Non-pigmented ciliary epithelial cell (primary cell): ENCODE measurements at regions not wholly inside any gene's neighbourhood (a gene's known extent, or its start where the extent isn't known, plus 50 kb on each side); places are given as distances from the start of the nearest gene placed in this dataset.
A peak's percentile ranks its signal among the peaks of the same experiment; 100 is the strongest.
"Not testable (repeated sequence)": the region's sequence is repeated elsewhere in the genome, so short reads cannot be mapped to it uniquely, and the experiment has no call there.

ENCODE experiments used
- DNase-seq: peaks from one replicate; pipeline ENCODE4 v3.0.0-alpha.2; 2010; ENCODE audit warnings: low read depth

GRCh38 chr1:244758708-244759107 lies 76.8 kb upstream of the COX20 start:
- DNase-seq, result no peak

- DNase-seq, result no peak
These were observed 76.3 kb upstream of the COX20 start for GRCh38 chr1:244759158-244759557.

GRCh38 chr1:244760471-244760870 lies 75.0 kb upstream of the COX20 start:
- DNase-seq, result no peak

GRCh38 chr1:244761279-244761678 lies 74.2 kb upstream of the COX20 start:
- DNase-seq, result no peak

- no peak for DNase-seq
These were observed 72.8 kb upstream of the COX20 start for GRCh38 chr1:244762629-244763028.

GRCh38 chr1:244768186-244768585 lies 67.3 kb upstream of the COX20 start:
- no peak for DNase-seq

GRCh38 chr1:244768804-244769203 lies 66.7 kb upstream of the COX20 start:
- no peak for DNase-seq

- not testable (repeated sequence) for DNase-seq
These were observed 64.9 kb upstream of the COX20 start for GRCh38 chr1:244770556-244770955.

- no peak for DNase-seq
These were observed 61.9 kb upstream of the COX20 start for GRCh38 chr1:244773513-244773912.

- not testable (repeated sequence) for DNase-seq
These were observed 58.7 kb upstream of the COX20 start for GRCh38 chr1:244776783-244777182.

- peak; percentile 69 for DNase-seq
These were observed 57.1 kb upstream of the COX20 start for GRCh38 chr1:244778344-244778743.

- no peak for DNase-seq
These were observed 56.0 kb upstream of the COX20 start for GRCh38 chr1:244779410-244779809.

GRCh38 chr1:244780311-244780710 lies 55.1 kb upstream of the COX20 start:
- DNase-seq, result no peak

GRCh38 chr1:244782056-244782455 lies 53.4 kb upstream of the COX20 start:
- DNase-seq, result no peak

- no peak for DNase-seq
These were observed 52.3 kb upstream of the COX20 start for GRCh38 chr1:244783138-244783537.
